Peyer's patch (tissue), 4 donors: ENCODE measurements at regions not wholly inside any gene's neighbourhood (a gene's known extent, or its start where the extent isn't known, plus 50 kb on each side); places are given as distances from the start of the nearest gene placed in this dataset.

ENCODE experiments used
- POLR2A ChIP-seq, 2 donors: fragments of 450-650 bp; IDR thresholded peaks; one replicate each; pipeline ENCODE4 v1.5.1; 2017; ENCODE audit warnings: antibody characterized with exemption in 2 of 2, mild to moderate bottlenecking in 2 of 2, moderate library complexity in 2 of 2
- TF ChIP-seq, protein P1 (sequence below), 6 experiments: fragments of 450-650 bp in 4 of 6; fragments of 200-600 bp in 2 of 6; sonication (generic) in 1 of 6; IDR thresholded peaks; one replicate each; pipeline ENCODE4 v1.5.1; 2017 to 2019; ENCODE audit warnings: antibody characterized with exemption in 6 of 6, mild to moderate bottlenecking in 3 of 6, moderate library complexity in 1 of 6

DNA sequence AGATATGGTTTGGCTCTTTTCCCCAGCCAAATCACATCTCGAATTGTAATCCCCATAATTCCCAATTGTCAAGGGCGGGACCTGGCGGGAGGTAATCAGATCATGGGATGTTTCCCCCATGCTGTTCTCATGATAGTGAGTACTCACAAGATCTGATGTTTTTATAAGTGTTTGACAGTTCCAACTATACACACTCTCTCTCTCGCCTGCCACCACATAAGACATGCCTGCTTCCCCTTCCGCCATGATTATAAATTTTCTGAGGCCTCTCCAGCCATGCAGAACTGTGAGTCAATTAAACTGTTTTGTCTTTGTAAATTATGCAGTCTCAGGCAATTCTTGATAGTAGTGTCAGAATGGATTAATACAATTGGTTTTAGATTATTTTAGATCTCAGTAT is 475.7 kb upstream of the CYLC2 start:
- TF ChIP-seq, protein P1, sequence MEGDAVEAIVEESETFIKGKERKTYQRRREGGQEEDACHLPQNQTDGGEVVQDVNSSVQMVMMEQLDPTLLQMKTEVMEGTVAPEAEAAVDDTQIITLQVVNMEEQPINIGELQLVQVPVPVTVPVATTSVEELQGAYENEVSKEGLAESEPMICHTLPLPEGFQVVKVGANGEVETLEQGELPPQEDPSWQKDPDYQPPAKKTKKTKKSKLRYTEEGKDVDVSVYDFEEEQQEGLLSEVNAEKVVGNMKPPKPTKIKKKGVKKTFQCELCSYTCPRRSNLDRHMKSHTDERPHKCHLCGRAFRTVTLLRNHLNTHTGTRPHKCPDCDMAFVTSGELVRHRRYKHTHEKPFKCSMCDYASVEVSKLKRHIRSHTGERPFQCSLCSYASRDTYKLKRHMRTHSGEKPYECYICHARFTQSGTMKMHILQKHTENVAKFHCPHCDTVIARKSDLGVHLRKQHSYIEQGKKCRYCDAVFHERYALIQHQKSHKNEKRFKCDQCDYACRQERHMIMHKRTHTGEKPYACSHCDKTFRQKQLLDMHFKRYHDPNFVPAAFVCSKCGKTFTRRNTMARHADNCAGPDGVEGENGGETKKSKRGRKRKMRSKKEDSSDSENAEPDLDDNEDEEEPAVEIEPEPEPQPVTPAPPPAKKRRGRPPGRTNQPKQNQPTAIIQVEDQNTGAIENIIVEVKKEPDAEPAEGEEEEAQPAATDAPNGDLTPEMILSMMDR (IDR thresholded peaks at IDR 0.05): no peak
- TF ChIP-seq POLR2A (IDR thresholded peaks at IDR 0.05): no peak
